Ureter (tissue), 1 donor: ENCODE measurements at regions not wholly inside any gene's neighbourhood (a gene's known extent, or its start where the extent isn't known, plus 50 kb on each side); places are given as distances from the start of the nearest gene placed in this dataset.
"Not testable (repeated sequence)": the region's sequence is repeated elsewhere in the genome, so short reads cannot be mapped to it uniquely, and the experiment has no call there.

Experiments
- DNase-seq: peaks from one replicate; pipeline ENCODE4 v3.0.0-alpha.2; 2020; ENCODE audit warnings: low spot score
- donor health status: DM: yes; HTN: yes; CAD: no.

- DNase-seq = no peak
Measured at GRCh38 chrX:45505214-45505613, 304.5 kb upstream of the DIPK2B start.

GRCh38 chrX:45503787-45504362 lies 303.2 kb upstream of the DIPK2B start:
- not testable (repeated sequence) for DNase-seq

- no peak for DNase-seq
Measured at GRCh38 chrX:45502396-45502795, 301.7 kb upstream of the DIPK2B start.

GRCh38 chrX:45497290-45497689 lies 296.6 kb upstream of the DIPK2B start:
- no peak for DNase-seq

GRCh38 chrX:45485719-45486118 lies 285.0 kb upstream of the DIPK2B start:
- no peak for DNase-seq

GRCh38 chrX:45479835-45480422 lies 279.3 kb upstream of the DIPK2B start:
- DNase-seq = no peak

GRCh38 chrX:45479196-45479834 lies 278.6 kb upstream of the DIPK2B start:
- DNase-seq = no peak

GRCh38 chrX:45472968-45473367 lies 272.3 kb upstream of the DIPK2B start:
- no peak for DNase-seq

- not testable (repeated sequence) for DNase-seq
Measured at GRCh38 chrX:45467537-45467936, 266.9 kb upstream of the DIPK2B start.

GRCh38 chrX:45455732-45456131 lies 255.1 kb upstream of the DIPK2B start:
- not testable (repeated sequence) for DNase-seq

GRCh38 chrX:45454290-45454689 lies 253.6 kb upstream of the DIPK2B start:
- no peak for DNase-seq

- DNase-seq = no peak
Measured at GRCh38 chrX:45449982-45450381, 249.3 kb upstream of the DIPK2B start.

- no peak for DNase-seq
Measured at GRCh38 chrX:45447995-45448394, 247.3 kb upstream of the DIPK2B start.

- no peak for DNase-seq
Measured at GRCh38 chrX:45447331-45447730, 246.7 kb upstream of the DIPK2B start.

GRCh38 chrX:45445745-45446412 lies 245.2 kb upstream of the DIPK2B start:
- DNase-seq = no peak

GRCh38 chrX:45437186-45437585 lies 236.5 kb upstream of the DIPK2B start:
- no peak for DNase-seq

- DNase-seq = no peak
Measured at GRCh38 chrX:45435481-45435880, 234.8 kb upstream of the DIPK2B start.

GRCh38 chrX:45434231-45434630 lies 233.6 kb upstream of the DIPK2B start:
- peak; percentile 45 for DNase-seq

- DNase-seq = no peak
Measured at GRCh38 chrX:45428831-45429230, 228.2 kb upstream of the DIPK2B start.

- no peak for DNase-seq
Measured at GRCh38 chrX:45424326-45424725, 223.7 kb upstream of the DIPK2B start.

GRCh38 chrX:45422216-45422925 lies 221.7 kb upstream of the DIPK2B start:
- DNase-seq = no peak

- no peak for DNase-seq
Measured at GRCh38 chrX:45421806-45422205, 221.1 kb upstream of the DIPK2B start.
